ENCODE measurements at regions not wholly inside any gene's neighbourhood (a gene's known extent, or its start where the extent isn't known, plus 50 kb on each side); places are given as distances from the start of the nearest gene placed in this dataset.

DNA sequence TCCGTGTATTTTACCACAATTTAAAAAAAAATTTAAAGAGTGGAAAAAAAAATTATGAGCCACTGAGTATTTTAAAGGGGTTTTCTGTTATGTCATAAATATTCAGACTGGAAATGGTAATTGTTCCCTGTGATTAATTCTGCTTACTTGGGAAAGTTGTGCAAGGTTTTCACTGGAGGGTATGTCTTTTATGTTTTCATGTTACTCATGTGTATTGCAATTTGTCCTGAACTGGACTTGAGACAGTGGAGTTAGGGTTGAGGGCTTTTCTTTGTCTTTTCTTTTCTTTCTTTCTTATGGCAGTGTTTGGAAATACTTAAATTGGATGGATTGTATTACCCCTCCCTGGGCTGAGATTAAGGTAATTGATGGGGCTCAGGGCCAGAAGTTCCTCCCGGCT is 257.7 kb downstream of the BAMBI start:
- H3K4me3 ChIP-seq: no peak overlapping the region
- ChIA-PET SMC1A (ENCODE audit: uncharacterized antibody, unreplicated experiment) (no interaction called here), POLR2A (no interaction called here), RAD21 (ENCODE audit: unreplicated experiment) (no interaction called here), CTCF (no interaction called here)
- in situ Hi-C loops (cut with MboI) (no loop called here), intact Hi-C loops (cut with micrococcal nuclease; ENCODE audit: unreplicated experiment) (no loop called here)
- no peaks in the 10 kb centered on the region for H3K79me2 ChIP-seq (ENCODE audit: control insufficient read depth, insufficient read depth, low read length)
- no TSS peak for BruUV-seq (replicated peaks)
- DNase-seq (ENCODE audit: low read depth, low spot score) (no peak), ATAC-seq (no peak), FAIRE-seq (no peak)
- TF ChIP-seq ZNF274 (IDR thresholded peaks at IDR 0.05; ENCODE audit: insufficient read depth, insufficient read length): no peak
- TF ChIP-seq SUZ12 (IDR thresholded peaks at IDR 0.05; ENCODE audit: unreplicated experiment): no peak
- no peak for TF ChIP-seq ZBED1 (IDR thresholded peaks at IDR 0.05; ENCODE audit: borderline replicate concordance)
- TF ChIP-seq IKZF1 (conservative IDR thresholded peaks at IDR 0.05): no peak
- TF ChIP-seq SPI1 (IDR thresholded peaks at IDR 0.05; ENCODE audit: borderline replicate concordance, insufficient read depth, low read depth, low read length): no peak
- H3K9me3 ChIP-seq (replicated peaks; ENCODE audit: control insufficient read depth, insufficient read depth, low read length): no peaks in the 10 kb centered on the region
- no peak overlapping the region for H3K9ac ChIP-seq (ENCODE audit: control insufficient read depth, insufficient read depth, low read length)
- H3K27me3 ChIP-seq (replicated peaks in 1 of 2; ENCODE audit: control insufficient read depth in 2 of 2, insufficient read depth in 2 of 2, low read length in 1 of 2): no peaks in the 10 kb centered on the region
- H4K20me1 ChIP-seq (ENCODE audit: control insufficient read depth, insufficient read depth): no peaks in the 10 kb centered on the region
- no peak overlapping the region for H3K4me2 ChIP-seq (ENCODE audit: control insufficient read depth, insufficient read depth)
- H3K36me3 ChIP-seq (ENCODE audit: control insufficient read depth in 2 of 2, insufficient read depth in 2 of 2, low read length in 1 of 2): no peaks in the 10 kb centered on the region
- H3K27ac ChIP-seq (ENCODE audit: control insufficient read depth, insufficient read depth): no peak overlapping the region
- no peaks in the 10 kb centered on the region for H3K4me1 ChIP-seq (ENCODE audit: control insufficient read depth, insufficient read depth, low read length)
- WGBS (ENCODE audit: insufficient coverage, insufficient replicate concordance, low lambda C conversion rate, missing lambda C conversion rate): 17% methylated on average over 2 of the region's 2 CpGs
- no peak overlapping the region for H2AFZ ChIP-seq (ENCODE audit: control insufficient read depth, low read depth, low read length)

DNA sequence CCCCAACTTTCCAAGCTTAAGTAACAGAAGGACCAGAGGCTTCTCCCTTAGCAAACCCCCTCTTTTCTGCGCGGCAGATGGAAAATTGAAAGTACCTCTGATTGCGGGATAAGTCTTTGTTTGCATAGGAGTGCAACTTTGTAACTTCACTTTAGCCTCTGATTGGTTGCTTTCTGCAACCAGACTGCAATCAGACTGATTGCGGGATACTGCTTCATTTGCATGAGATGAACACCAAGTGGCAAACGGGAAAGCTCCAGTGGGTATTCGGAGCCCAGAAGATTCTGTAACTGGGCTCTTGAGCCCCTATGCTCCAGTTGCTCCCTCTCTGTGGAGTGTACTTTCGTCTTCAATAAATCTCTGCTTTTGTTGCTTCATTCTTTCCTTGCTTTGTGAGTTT is 260.6 kb downstream of the BAMBI start:
- RAD21 ChIA-PET (ENCODE audit: unreplicated experiment): no interaction called here
- no TSS peak for BruUV-seq (replicated peaks)
- 49% methylated on average over 7 of the region's 7 CpGs for WGBS (ENCODE audit: insufficient coverage, insufficient replicate concordance, low lambda C conversion rate, missing lambda C conversion rate)
- TF ChIP-seq NR2C2 (IDR thresholded peaks at IDR 0.05; ENCODE audit: borderline replicate concordance, control insufficient read depth, insufficient read length, low read depth): no peak
- TF ChIP-seq RBBP5 (conservative IDR thresholded peaks at IDR 0.05): no peak
- no peak for TF ChIP-seq RAD21 (IDR thresholded peaks at IDR 0.05; ENCODE audit: insufficient read depth, low read depth, low read length)
- no peak for TF ChIP-seq ZNF217 (IDR thresholded peaks at IDR 0.05)
- TF ChIP-seq, protein P1, sequence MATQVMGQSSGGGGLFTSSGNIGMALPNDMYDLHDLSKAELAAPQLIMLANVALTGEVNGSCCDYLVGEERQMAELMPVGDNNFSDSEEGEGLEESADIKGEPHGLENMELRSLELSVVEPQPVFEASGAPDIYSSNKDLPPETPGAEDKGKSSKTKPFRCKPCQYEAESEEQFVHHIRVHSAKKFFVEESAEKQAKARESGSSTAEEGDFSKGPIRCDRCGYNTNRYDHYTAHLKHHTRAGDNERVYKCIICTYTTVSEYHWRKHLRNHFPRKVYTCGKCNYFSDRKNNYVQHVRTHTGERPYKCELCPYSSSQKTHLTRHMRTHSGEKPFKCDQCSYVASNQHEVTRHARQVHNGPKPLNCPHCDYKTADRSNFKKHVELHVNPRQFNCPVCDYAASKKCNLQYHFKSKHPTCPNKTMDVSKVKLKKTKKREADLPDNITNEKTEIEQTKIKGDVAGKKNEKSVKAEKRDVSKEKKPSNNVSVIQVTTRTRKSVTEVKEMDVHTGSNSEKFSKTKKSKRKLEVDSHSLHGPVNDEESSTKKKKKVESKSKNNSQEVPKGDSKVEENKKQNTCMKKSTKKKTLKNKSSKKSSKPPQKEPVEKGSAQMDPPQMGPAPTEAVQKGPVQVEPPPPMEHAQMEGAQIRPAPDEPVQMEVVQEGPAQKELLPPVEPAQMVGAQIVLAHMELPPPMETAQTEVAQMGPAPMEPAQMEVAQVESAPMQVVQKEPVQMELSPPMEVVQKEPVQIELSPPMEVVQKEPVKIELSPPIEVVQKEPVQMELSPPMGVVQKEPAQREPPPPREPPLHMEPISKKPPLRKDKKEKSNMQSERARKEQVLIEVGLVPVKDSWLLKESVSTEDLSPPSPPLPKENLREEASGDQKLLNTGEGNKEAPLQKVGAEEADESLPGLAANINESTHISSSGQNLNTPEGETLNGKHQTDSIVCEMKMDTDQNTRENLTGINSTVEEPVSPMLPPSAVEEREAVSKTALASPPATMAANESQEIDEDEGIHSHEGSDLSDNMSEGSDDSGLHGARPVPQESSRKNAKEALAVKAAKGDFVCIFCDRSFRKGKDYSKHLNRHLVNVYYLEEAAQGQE (IDR thresholded peaks at IDR 0.05; ENCODE audit: low read depth, low read length): no peak
- no peak for TF ChIP-seq STAT3 (IDR thresholded peaks at IDR 0.05; ENCODE audit: low read depth, low read length)
- TF ChIP-seq MEF2B (IDR thresholded peaks at IDR 0.05; ENCODE audit: partially characterized antibody, poor library complexity, severe bottlenecking): no peak
- no peak for TF ChIP-seq CBX3 (IDR thresholded peaks at IDR 0.05; ENCODE audit: borderline replicate concordance, low read depth)
- TF ChIP-seq KLF5 (IDR thresholded peaks at IDR 0.05; ENCODE audit: partially characterized antibody): no peak
- no peak for TF ChIP-seq MXI1 (IDR thresholded peaks at IDR 0.05; ENCODE audit: low read depth, low read length)
- TF ChIP-seq NBN (IDR thresholded peaks at IDR 0.05): no peak
- TF ChIP-seq GABPA (IDR thresholded peaks at IDR 0.05; ENCODE audit: low read depth): no peak
- no peak for TF ChIP-seq FOXK2 (IDR thresholded peaks at IDR 0.05)
- no peak for TF ChIP-seq CREB1 (IDR thresholded peaks at IDR 0.05; ENCODE audit: low read depth)
- no peak for TF ChIP-seq RUNX3 (IDR thresholded peaks at IDR 0.05; ENCODE audit: low read length)

More for the DNA sequence above, 260.6 kb downstream of the BAMBI start:
- Histone ChIP-seq H4K20me1 (ENCODE audit: control insufficient read depth, insufficient read depth) (no peaks in the 10 kb centered on the region), H3K4me2 (ENCODE audit: control insufficient read depth, insufficient read depth) (no peak overlapping the region), H3K36me3 (ENCODE audit: control insufficient read depth in 2 of 2, insufficient read depth in 2 of 2, low read length in 1 of 2) (no peaks in the 10 kb centered on the region), H3K27ac (ENCODE audit: control insufficient read depth, insufficient read depth) (no peak overlapping the region), H3K27me3 (replicated peaks in 1 of 2; ENCODE audit: control insufficient read depth in 2 of 2, insufficient read depth in 2 of 2, low read length in 1 of 2) (no peaks in the 10 kb centered on the region), H3K4me3 (no peak overlapping the region), H3K79me2 (ENCODE audit: control insufficient read depth, insufficient read depth, low read length) (no peaks in the 10 kb centered on the region), H3K4me1 (ENCODE audit: control insufficient read depth, insufficient read depth, low read length) (no peaks in the 10 kb centered on the region), H3K9me3 (replicated peaks; ENCODE audit: control insufficient read depth, insufficient read depth, low read length) (no peaks in the 10 kb centered on the region), H2AFZ (ENCODE audit: control insufficient read depth, low read depth, low read length) (no peak overlapping the region), H3K9ac (ENCODE audit: control insufficient read depth, insufficient read depth, low read length) (no peak overlapping the region)
- SMC1A ChIA-PET (ENCODE audit: uncharacterized antibody, unreplicated experiment): no interaction called here
- POLR2A ChIA-PET: no interaction called here
- intact Hi-C loops (cut with micrococcal nuclease; ENCODE audit: unreplicated experiment): no loop called here
- DNase-seq (ENCODE audit: low read depth, low spot score) (no peak), ATAC-seq (no peak), FAIRE-seq (no peak)
- in situ Hi-C loops (cut with MboI): no loop called here
- CTCF ChIA-PET: no interaction called here

All from GM12878 (cell line).